GM21367 (cell line): ENCODE measurements at regions not wholly inside any gene's neighbourhood (a gene's known extent, or its start where the extent isn't known, plus 50 kb on each side); places are given as distances from the start of the nearest gene placed in this dataset.

ENCODE experiments used
- ATAC-seq: cut with Tn5 transposase; IDR thresholded peaks from one replicate; pipeline ENCODE4 v1.9.1; 2021; ENCODE audit not compliant: unreplicated experiment

- ATAC-seq = no peak
Observed at GRCh38 chr14:96727073-96727472, 70.1 kb upstream of the VRK1 start.

GRCh38 chr14:96727491-96727890, 69.7 kb upstream of the VRK1 start:
- ATAC-seq = no peak

GRCh38 chr14:96727980-96728717, 69.0 kb upstream of the VRK1 start:
- ATAC-seq = no peak

GRCh38 chr14:96729889-96730288, 67.3 kb upstream of the VRK1 start:
- ATAC-seq = no peak

GRCh38 chr14:96730386-96730785, 66.8 kb upstream of the VRK1 start:
- ATAC-seq = no peak

GRCh38 chr14:96734076-96734622, 63.0 kb upstream of the VRK1 start:
- ATAC-seq = no peak

- no peak for ATAC-seq
Observed at GRCh38 chr14:96735526-96735925, 61.7 kb upstream of the VRK1 start.

- ATAC-seq = no peak
Observed at GRCh38 chr14:96736439-96736838, 60.7 kb upstream of the VRK1 start.

GRCh38 chr14:96737881-96738280, 59.3 kb upstream of the VRK1 start:
- no peak for ATAC-seq

- ATAC-seq = no peak
Observed at GRCh38 chr14:96739200-96739910, 57.8 kb upstream of the VRK1 start.

- peak; percentile 64 for ATAC-seq
Observed at GRCh38 chr14:96741151-96741977, 55.8 kb upstream of the VRK1 start.

- ATAC-seq = no peak
Observed at GRCh38 chr14:96744262-96744661, 52.9 kb upstream of the VRK1 start.

- ATAC-seq = no peak
Observed at GRCh38 chr14:96745500-96746051, 51.6 kb upstream of the VRK1 start.

GRCh38 chr14:96746101-96746500, 51.1 kb upstream of the VRK1 start:
- ATAC-seq = no peak

GRCh38 chr14:96747006-96747405, 50.2 kb upstream of the VRK1 start:
- no peak for ATAC-seq
